B cell (primary cell): ENCODE measurements at regions not wholly inside any gene's neighbourhood (a gene's known extent, or its start where the extent isn't known, plus 50 kb on each side); places are given as distances from the start of the nearest gene placed in this dataset.

ENCODE experiments used
- EZH2 ChIP-seq: IDR thresholded peaks from 2 replicates; pipeline ENCODE4 v1.6.1; 2012; ENCODE audit warnings: borderline replicate concordance, low read depth, mild to moderate bottlenecking, moderate library complexity, low read length; ENCODE audit not compliant: insufficient read depth, poor library complexity, severe bottlenecking
- TF ChIP-seq, protein P1 (sequence below): fragments of 200-600 bp; IDR thresholded peaks from one replicate; pipeline ENCODE4 v1.8.0; 2022; ENCODE audit warnings: antibody characterized with exemption, mild to moderate bottlenecking

GRCh38 chr13:109910194-109910593 lies 123.8 kb upstream of the IRS2 start:
- TF ChIP-seq, protein P1, sequence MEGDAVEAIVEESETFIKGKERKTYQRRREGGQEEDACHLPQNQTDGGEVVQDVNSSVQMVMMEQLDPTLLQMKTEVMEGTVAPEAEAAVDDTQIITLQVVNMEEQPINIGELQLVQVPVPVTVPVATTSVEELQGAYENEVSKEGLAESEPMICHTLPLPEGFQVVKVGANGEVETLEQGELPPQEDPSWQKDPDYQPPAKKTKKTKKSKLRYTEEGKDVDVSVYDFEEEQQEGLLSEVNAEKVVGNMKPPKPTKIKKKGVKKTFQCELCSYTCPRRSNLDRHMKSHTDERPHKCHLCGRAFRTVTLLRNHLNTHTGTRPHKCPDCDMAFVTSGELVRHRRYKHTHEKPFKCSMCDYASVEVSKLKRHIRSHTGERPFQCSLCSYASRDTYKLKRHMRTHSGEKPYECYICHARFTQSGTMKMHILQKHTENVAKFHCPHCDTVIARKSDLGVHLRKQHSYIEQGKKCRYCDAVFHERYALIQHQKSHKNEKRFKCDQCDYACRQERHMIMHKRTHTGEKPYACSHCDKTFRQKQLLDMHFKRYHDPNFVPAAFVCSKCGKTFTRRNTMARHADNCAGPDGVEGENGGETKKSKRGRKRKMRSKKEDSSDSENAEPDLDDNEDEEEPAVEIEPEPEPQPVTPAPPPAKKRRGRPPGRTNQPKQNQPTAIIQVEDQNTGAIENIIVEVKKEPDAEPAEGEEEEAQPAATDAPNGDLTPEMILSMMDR: no peak
- no peak for TF ChIP-seq EZH2
